B cell (primary cell): ENCODE measurements at regions not wholly inside any gene's neighbourhood (a gene's known extent, or its start where the extent isn't known, plus 50 kb on each side); places are given as distances from the start of the nearest gene placed in this dataset.

ENCODE experiments used
- CTCF ChIP-seq: fragments of 200-600 bp; IDR thresholded peaks from one replicate; pipeline ENCODE4 v1.8.0; 2022; ENCODE audit warnings: antibody characterized with exemption, mild to moderate bottlenecking
- EZH2 ChIP-seq: IDR thresholded peaks from 2 replicates; pipeline ENCODE4 v1.6.1; 2012; ENCODE audit warnings: borderline replicate concordance, low read depth, mild to moderate bottlenecking, moderate library complexity, low read length; ENCODE audit not compliant: insufficient read depth, poor library complexity, severe bottlenecking

DNA sequence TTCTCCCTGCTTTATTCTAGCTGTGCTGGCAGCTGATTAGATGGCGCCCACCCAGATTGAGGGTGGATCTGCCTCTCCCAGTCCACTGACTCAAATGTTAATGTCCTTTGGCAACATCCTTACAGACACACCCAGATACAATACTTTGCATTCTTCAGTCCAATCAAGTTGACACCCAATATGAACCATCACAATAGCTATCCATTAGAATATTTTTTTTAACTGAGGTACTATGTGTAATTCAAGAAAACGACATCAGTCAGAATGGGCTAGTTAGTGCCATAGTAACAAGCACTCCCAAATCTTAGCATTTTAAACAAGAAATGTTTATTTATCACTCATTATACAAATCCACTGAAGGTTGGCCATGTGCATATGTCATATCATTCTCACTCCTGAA is 723.1 kb downstream of the NR2F2 start:
- no peak for TF ChIP-seq CTCF
- no peak for TF ChIP-seq EZH2
